ENCODE measurements at regions not wholly inside any gene's neighbourhood (a gene's known extent, or its start where the extent isn't known, plus 50 kb on each side); places are given as distances from the start of the nearest gene placed in this dataset.

- no peak for TF ChIP-seq ATF3 (IDR thresholded peaks at IDR 0.05)
- TF ChIP-seq EZH2 (IDR thresholded peaks at IDR 0.05) = no peak
- TF ChIP-seq RAD21 (IDR thresholded peaks at IDR 0.05; ENCODE audit: low read depth) = no peak
- no peak for TF ChIP-seq CTCF (IDR thresholded peaks at IDR 0.05 in 2 of 3, conservative IDR thresholded peaks at IDR 0.05 in 1 of 3; ENCODE audit: borderline replicate concordance in 1 of 3, insufficient read depth in 1 of 3, low read depth in 2 of 3, low read length in 2 of 3)
- TF ChIP-seq POLR2A (IDR thresholded peaks at IDR 0.05; ENCODE audit: borderline replicate concordance, extremely low read depth, insufficient read depth, insufficient read length) = no peak
- no peak for TF ChIP-seq CEBPB (IDR thresholded peaks at IDR 0.05; ENCODE audit: low read depth)
- TF ChIP-seq ZNF274 (IDR thresholded peaks at IDR 0.05; ENCODE audit: low read depth, low read length) = no peak
- no peak for TF ChIP-seq POLR2AphosphoS5 (IDR thresholded peaks at IDR 0.05; ENCODE audit: low read depth, low read length)
- TF ChIP-seq FOSL1 (IDR thresholded peaks at IDR 0.05; ENCODE audit: low read depth) = no peak
- no peak for TF ChIP-seq JUND (IDR thresholded peaks at IDR 0.05)
- no peak for TF ChIP-seq SIN3A (IDR thresholded peaks at IDR 0.05; ENCODE audit: low read depth)
Observed at GRCh38 chr9:134215420-134215698, 51.0 kb upstream of the RNU6ATAC start.
